ENCODE measurements at regions not wholly inside any gene's neighbourhood (a gene's known extent, or its start where the extent isn't known, plus 50 kb on each side); places are given as distances from the start of the nearest gene placed in this dataset.
"Not testable (repeated sequence)": the region's sequence is repeated elsewhere in the genome, so short reads cannot be mapped to it uniquely, and the experiment has no call there.

DNA sequence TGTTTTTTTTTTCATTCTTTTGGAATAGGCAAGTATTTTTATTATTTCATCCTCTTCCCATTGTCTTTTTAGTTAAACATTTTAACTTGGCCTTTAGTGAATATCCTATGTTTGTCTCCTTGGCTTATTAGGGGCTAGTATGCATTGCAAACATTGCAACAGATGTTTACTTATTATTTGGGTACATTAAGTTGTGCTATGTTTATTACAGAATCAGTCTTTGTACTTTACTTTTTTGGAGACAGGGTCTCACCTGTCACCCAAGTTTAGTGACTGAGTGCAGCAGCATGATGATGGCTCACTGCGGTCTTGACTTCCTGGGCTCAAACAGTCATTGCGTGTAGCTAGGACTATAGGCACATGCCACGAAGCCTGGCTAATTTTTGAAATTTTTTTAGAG is 51.1 kb upstream of the NUDT6 start:
- DNase-seq = no peak

DNA sequence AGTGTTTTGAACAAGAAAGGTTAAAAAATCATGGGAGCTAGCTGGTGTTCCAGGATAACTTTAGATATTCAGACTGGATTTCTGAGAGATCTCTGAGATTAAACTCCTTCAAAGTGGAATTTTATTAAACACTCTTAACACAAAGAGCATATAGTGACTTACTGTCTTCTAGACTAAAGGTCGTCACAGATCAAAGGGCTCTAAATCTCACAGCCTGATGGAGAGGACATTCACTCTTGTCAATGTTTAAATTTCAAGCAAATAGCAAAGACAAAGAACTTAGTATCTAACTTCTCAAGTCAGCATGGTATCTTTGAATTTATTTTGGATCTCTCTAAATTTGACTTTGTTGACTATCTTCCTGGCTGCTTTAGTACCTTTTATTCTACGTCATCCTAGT is 53.7 kb upstream of the NUDT6 start:
- DNase-seq = no peak

DNA sequence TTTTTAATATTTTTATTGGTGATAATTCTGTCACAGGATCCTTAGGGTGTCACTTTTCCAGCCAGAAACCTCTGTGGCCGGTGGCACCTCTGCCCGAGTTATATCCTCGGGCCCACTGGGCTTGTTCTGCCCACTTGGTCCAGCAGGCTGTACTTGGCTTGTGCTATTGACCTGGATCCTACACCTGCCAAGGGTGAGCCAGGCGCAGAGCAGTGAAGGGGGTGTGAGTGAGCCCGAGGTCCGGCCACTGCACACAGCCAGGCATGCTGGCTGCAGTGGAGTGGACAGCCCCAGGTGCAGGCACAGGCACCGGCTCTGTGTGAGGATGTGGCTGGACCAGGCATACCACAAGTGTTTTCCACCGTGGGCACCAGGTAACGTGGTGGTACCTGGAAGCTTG is 54.7 kb upstream of the NUDT6 start:
- DNase-seq = no peak

DNA sequence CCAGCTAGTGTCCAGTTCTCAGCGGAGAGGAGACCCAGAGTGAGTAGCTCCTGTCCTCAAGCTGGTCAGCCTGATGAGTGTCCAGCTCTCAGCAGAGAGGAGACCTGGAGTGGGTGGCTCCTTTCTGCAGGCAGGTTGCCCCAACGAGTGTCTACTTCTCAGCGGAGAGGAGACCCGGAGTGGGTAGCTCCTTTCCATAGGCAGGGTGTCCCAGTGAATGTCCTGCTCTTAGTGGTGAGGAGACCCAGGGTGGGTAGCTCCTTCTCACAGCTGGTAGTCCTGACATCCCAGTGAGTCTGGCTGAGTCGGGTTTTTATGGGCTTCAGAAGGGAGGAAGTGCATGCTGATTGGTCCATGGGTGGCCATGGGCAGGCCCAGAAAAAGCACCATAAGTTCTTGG is 55.7 kb upstream of the NUDT6 start:
- DNase-seq = no peak

DNA sequence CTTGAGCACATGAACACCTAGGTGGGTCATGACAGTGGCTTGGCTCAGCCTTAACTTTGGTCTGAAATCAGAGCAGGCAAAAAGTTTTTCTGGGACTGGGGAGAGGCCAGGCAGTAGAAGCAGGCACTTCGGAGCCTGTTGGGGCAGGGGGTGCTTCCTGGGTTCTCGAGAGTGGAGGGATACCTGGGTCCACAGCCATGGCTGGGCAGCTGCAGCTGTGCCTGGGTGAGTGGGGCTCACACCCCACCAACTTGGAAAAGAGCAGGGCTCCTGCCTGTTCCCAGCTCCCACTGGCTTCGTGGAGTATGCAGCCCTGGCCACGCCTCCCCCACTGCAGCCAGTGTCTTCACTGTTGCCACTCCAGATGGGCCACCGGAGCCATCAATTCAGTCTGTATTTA is 56.4 kb upstream of the NUDT6 start:
- DNase-seq = no peak

DNA sequence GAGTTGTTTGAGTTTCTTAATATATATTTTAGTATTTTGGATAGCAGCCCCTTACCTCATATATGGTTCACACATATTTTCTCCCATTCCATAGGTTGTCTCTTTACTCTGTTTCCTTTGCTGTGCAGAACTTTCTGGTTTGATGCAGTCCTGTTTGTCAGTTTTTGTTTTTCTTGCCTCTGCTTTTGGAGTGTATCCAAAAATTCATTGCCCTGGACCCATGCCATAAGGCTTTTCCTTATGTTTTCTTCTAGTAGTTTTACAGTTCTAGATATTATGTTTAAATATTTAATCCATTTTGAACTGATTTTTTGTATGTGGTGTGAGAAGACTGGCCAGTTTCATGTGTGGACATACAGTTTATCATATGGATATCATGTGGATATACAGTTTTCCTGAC is 58.5 kb upstream of the NUDT6 start:
- DNase-seq = no peak

DNA sequence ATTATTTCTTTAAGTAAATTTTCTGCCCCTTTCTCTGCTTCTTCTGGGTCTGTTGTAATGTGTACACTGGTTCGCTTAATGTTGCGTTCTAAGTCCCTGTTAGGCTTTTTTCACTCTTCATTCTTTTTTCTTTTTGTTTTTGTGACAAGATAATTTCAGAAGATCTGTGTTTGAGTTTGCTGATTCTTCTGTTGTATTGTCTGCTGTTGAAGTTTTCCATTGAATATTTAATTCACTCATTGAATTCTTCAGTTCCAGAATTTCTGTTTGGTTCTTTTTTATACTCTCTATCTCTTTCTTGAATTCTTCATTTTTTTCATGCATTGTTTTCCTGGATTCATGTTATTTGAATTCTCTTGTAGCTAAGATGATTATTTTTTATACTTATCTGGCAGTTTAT is 66.3 kb upstream of the NUDT6 start:
- DNase-seq = no peak

DNA sequence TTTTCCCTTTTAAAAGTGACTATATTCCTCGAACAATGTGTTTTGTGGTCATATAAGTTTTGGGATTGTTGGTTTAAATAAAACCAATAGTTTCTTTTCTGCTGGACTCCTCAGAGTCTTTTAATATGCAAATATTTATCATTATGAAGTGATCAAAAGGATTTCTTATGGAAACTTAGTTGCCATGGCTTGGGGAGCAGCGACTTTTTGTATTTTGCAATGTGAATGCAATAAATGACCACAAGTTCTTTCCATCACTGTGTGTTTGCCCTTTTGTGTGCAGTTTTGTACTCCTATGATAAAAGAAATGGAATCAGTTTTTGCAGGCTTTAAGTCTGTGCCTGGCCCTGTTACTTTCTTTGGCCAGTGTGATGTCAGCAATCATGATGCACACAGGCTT is 68.5 kb upstream of the NUDT6 start:
- DNase-seq = no peak

DNA sequence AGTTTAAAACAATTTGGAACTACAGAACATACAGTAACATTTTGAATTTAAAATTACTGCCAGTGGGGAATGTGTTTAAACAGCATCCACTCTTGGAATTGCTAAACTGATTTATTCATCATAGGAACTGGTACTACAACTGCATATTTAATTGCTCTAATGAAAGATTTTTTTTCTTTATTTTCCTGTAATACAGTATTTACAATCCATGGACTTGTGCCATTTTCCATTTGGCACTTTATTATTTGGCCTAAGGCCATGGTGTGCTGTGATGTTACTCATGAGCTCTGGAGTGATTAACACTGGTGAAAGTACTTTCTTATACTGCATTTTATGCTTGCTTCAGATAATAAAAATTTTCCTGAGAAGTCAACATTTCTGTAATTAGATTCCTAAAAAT is 69.7 kb upstream of the NUDT6 start:
- no peak for DNase-seq

DNA sequence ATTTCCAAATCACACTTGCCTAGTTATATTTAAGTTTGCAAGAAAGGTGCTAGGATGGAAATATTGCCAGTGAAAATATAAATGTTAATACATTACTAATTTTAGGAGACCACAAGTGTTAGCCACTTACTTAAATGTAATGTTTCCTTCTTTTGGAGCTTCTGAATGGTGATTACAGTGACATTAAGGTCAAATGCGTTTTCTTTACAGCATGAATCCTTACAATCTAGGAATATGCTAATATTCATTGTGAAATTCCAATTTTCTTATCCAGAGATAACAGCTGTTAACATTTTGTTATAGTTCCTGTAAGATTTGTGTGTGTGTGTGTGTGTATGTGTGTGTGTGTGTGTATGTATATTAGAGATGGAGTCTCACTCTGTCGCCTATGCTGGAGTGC is 70.2 kb upstream of the NUDT6 start:
- DNase-seq = no peak

DNA sequence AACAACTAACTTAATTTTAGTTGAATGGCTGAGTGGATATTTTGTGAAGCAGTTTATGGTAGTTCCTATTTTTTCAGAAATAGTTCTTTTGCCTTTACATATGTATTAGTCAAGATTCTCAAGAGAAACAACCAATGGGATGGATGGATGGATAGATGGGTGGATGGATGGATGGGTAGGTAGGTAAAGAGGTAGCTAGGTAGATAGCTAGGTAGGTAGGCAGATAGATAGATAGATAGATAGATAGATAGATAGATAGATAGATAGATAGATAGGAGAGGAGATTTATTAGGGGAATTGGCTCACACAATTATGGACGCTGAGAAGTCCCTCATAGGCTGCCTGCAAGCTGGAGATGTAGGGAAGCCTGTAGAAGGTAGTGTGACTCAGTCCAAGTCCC is 74.0 kb upstream of the NUDT6 start:
- no peak for DNase-seq

DNA sequence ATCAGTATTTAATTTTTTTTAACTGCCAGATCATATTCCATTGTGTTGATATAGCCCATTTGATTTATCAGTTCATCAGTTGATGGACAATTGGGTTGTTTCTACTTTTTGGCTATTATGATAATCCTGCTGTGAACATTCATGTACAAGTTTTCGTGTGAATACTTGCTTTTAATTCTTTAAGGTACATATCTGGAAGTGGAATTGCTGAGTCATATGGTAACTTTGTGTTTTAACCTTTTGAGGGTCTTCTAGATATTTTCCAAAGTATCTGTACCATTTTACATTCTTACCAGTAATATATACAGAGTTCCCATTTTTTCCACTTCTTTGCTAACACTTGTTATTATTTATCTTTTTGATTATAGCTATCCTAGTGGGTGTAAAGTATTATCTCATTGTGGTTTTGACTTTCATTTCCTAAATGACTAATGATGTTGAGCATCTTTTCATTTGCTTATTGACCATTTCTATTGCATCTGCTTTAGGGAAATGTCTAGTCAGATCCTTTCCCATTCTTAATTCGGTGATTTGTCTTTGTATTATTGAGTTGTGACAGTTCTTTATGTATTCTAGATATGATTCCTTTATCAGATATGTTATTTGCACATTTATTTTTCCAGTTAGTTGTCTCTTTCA is 75.2 kb upstream of the NUDT6 start:
- no peak for DNase-seq

DNA sequence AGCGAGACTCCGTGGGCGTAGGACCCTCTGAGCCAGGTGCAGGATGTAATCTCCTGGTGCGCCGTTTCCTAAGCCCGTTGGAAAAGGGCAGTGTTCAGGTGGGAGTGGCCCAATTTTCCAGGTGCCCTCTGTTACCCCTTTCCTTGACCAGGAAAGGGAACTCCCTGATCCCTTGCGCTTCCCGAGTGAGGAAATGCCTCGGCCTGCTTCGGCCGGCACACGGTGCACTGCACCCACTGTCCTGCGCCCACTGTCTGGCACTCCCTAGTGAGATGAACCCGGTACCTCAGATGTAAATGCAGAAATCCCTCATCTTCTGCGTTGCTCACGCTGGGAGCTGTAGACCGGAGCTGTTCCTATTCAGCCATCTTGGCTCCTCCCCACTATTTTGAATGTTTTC is 81.7 kb upstream of the NUDT6 start:
- DNase-seq = not testable (repeated sequence)

DNA sequence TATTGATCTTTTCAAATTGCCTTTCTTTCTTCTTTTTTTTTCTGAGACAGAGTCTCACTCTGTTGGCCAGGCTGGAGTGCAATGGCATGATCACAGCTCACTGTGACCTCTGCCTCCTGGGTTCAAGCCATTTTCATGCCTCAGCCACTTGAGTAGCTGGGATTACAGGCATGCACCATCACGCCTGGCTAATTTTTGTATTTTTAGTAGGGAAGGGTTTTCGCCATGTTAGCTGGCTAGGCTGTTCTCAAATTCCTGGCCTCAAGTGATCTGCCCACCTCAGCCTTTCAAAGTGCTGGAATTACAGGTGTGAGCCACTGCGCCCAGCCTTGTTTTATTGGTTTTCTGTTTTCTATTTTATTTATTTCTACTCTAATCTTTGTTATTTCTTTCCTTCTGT is 82.7 kb upstream of the NUDT6 start:
- not testable (repeated sequence) for DNase-seq

DNA sequence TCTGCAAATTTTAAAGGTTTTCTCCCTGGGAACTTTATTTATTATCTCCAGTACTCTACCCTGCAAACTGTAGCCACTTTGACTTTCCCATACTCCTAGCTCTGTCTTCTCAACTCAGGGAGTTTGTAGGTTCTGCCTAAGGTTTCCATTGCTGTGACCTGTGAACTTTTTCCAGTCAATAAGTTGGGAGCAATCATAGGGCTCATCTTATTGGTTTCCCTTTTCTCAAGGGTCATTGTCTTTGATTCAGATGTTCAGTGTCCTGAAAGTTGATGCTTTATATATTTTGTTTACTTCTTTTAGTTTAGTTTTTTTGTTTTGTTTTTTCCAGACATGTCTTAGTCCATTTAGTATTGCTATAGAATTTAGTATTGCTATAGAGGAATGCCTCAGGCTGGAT is 85.3 kb upstream of the NUDT6 start:
- DNase-seq = no peak

DNA sequence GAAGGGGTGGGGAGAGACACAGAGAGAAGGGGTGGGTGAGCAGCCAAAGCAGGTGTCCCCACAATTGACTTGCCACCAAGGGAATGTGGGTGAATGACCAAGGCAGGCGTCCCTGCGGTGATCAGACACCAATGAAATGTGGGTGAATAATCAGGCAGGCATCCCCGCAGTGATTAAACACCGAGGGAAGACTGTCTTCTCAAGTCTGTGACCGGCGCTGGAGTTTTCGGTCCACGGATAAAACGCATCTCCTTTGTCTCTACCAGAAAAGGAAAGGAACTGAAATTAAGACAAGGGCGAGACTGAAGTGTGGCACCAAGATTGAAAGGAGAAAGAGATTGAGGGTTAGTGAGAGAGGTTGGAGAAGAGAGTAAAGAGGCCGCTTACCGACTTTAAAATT is 90.0 kb upstream of the NUDT6 start:
- DNase-seq = not testable (repeated sequence)

DNA sequence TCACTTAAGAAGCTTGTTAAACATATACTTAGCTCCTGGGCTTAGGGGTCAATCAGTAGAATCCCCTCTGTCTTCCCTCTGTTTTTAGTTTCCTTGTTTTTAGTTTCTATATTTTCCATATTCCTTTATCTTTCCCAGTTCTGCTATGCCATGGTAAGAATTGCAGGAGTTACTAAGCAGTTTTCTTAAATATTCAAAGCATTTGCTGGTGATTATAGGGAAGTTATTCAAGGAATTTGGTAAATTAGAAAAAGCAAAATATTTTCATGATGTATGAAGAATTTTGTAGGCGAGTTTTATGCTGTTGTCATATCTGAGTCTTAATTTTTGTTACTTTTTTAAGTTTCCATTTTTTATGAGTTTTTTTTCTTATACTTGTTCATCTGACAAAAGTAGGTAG is 91.6 kb upstream of the NUDT6 start:
- DNase-seq = no peak

DNA sequence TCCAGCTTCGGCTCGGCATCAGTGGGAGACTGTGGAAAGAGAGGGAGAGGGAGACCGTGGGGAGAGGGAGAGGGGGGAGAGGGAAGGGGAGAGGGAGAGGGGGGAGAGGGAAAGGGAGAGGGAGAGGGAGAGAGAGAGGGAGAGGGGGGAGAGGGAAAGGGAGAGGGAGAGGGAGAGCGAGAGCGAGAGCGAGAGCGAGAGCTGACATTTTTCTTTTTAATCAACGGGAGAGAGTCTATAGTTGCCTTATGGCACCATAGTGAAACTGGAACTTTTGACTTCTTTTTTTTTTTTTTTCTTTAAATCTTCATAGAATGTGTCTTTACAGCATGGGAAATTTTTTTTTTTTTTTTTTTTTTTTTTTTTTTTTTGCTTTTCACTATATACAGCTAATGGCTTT is 94.7 kb upstream of the NUDT6 start:
- no peak for DNase-seq

DNA sequence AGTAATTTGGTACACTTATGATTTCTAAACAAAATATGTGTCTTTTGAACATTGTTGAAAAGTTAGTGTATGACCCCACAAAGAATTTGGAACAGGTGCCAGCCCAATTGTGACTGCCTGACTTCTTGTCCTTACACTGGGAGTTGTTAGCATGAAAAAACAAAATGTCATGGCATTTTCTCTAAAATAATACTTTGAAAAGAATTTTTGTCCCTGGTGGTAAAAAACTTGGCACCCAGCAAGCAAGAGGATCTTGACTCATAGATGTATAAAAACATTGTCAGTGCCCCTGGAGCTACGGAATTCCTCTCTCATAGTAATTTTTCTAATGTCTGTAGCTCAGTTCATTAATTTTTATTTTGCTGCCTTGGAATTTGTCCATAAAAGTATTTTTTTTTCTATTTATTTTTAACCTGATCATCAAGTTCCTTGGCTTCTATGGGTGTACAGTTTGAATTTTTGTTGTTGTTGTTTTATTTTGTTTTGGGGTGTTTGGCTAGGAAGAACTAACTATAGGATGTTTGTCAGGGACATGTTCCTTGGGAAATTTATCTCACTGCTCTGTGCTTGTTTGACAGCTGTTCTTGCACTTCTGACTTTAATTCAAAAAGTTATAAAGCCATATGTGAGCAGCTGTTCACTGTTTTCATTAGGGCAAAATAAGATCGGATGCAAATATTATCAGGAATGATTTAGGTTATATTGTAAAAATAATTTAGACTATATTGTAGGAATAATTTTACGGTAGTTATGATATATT is 95.4 kb upstream of the NUDT6 start:
- DNase-seq = no peak

DNA sequence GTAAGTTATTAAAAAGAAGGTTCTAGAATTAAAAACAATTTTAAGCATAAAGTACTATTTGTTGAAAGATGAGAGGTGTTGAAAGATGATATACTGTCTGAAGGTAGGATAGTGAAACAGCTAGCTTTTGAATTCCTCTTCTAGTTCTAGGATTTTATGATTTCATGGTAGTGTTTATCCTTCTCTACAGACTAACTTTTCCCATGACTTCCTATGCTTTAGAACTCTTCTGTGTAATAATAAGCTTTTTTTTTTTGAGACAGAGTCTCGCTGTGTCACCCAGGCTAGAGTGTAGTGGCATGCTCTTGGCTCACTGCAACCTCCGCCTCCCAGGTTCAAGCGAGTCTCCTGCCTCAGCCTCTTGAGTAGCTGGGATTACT is 96.0 kb upstream of the NUDT6 start:
- DNase-seq = no peak

DNA sequence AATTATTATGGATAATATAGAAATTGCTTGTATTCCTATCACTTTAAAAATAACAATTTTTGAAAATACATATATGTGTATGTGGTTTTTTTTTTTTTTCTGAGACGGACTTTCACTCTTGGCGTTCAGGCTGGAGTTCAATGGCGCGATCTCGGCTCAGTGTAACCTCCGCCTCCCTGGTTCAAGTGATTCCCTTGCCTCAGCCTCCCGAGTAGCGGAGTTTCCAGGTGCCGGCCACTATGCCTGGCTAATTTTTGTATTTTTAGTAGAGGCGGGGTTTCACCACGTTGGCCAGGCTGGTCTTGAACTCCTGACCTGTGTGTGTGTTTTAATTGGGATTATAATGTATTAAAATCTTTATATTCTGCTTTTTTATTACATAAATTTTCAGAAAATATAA is 97.9 kb upstream of the NUDT6 start:
- no peak for DNase-seq

DNA sequence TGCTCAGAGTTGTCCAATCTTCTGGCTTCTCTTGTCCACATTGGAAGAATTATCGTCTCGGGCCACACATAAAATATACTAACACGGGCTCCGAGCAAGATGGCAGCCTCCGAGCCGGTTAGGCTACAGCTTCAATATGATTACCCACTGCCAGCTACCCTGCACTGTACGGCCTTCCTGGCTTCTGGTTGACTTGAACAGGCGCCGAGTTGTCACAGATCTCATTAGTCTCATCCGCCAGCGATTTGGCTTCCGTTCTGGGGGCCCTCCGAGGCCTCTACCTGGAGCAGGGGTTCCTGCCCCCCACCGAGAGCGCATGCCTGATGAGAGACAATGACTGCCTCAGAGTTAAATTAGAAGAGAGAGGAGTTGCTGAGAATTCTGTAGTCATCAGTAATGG is 101.2 kb upstream of the NUDT6 start:
- no peak for DNase-seq

DNA sequence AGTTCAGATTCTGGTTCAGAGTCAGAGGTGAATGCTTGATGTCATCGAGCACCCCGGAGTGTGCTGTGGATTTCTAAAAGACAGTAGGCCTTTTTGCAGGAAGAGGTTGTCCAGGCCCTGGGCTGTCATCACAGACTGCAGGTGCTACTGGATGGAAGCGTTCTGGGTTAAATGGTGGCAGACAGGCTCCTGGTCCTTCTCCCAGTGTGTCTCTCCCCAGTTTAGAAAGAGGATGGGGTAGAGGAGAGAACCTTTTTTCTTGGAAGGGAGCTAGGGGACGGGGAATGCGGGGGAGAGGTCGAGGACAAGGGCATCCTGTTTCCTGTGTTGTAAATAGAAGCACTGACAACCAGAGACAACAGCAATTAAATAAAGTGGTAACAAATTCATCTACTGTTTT is 102.3 kb upstream of the NUDT6 start:
- DNase-seq = no peak

DNA sequence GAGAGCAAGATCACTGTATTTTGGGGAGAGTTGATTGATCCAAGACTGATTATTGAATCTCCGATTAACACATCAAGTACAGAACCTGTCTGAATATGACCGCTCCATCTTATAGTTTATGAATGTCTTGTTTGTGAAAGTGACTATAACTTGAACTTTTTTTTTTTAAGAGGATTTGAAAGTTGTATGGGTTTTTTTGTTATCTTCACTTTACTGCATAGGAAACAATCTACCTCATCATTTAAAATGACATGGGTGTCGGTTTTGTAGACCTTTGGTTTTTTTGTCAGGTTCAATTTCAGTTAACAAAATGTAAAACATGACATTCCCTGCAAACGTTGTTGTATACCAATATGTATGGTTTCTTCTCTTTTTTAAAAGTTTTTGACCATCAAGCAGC is 103.0 kb upstream of the NUDT6 start:
- DNase-seq = no peak
